Endothelial cell of umbilical vein (primary cell): ENCODE measurements at regions not wholly inside any gene's neighbourhood (a gene's known extent, or its start where the extent isn't known, plus 50 kb on each side); places are given as distances from the start of the nearest gene placed in this dataset.

ENCODE experiments used
- BruUV-seq: library from RNA; stranded (reverse); fragments of 400-500 nt; replicated peaks from 2 replicates; lab custom pipeline; 2021; lab: Mats Ljungman, UMichigan
- CTCF ChIA-PET: fragments of 300-600, 350-600 bp; sonication (Branson Sonifier 250); formaldehyde crosslinking; loops from one replicate; lab custom pipeline; 2021; ENCODE audit warnings: antibody characterized with exemption, inconsistent platforms; lab: Charles Lee
- POLR2A ChIA-PET: fragments of 300-600, 350-600 bp; sonication (Branson Sonifier 250); formaldehyde crosslinking; loops from one replicate; lab custom pipeline; 2021; ENCODE audit warnings: antibody characterized with exemption, inconsistent platforms; lab: Charles Lee
- DNase-seq: peaks from one replicate; pipeline ENCODE4 v3.0.0-alpha.2; 2011; ENCODE audit warnings: low read depth, low spot score
- FAIRE-seq: peaks from 2 replicates; lab custom pipeline; 2011; peaks lifted over from hg19 to GRCh38; lab: Jason Lieb, UNC
- H2AFZ ChIP-seq: 2 replicates; pipeline ENCODE4 v1.6.0; 2012; ENCODE audit warnings: low read depth, low read length, control low read depth, inconsistent platforms
- H3K27ac ChIP-seq: 2 replicates; pipeline ENCODE4 v1.5.1; 2011; ENCODE audit warnings: low read depth, mild to moderate bottlenecking, control low read depth, low read length, moderate library complexity; ENCODE audit not compliant: insufficient read depth
- H3K27me3 ChIP-seq, 2 experiments: 2 replicates each; pipeline versions ENCODE4 v1.6.0 to v1.6.1; 2011; ENCODE audit warnings: low read length in 2 of 2, mixed read lengths in 1 of 2; ENCODE audit not compliant: control insufficient read depth in 2 of 2, insufficient read depth in 2 of 2
- H3K36me3 ChIP-seq, 2 experiments: 2 replicates in 1 of 2; 3 replicates in 1 of 2; pipeline ENCODE4 v1.5.1; 2011; ENCODE audit warnings: low read length in 2 of 2, mild to moderate bottlenecking in 1 of 2, moderate library complexity in 1 of 2; ENCODE audit not compliant: control insufficient read depth in 2 of 2, insufficient read depth in 2 of 2; ENCODE audit errors: extremely low read depth in 1 of 2
- H3K4me1 ChIP-seq: 3 replicates; pipeline ENCODE4 v1.5.1; 2011; ENCODE audit warnings: mild to moderate bottlenecking, low read length; ENCODE audit not compliant: control insufficient read depth, insufficient read depth; ENCODE audit errors: extremely low read depth
- H3K4me2 ChIP-seq: 2 replicates; pipeline ENCODE4 v1.6.1; 2011; ENCODE audit warnings: low read length, control low read depth, mixed read lengths; ENCODE audit not compliant: insufficient read depth
- H3K4me3 ChIP-seq, 3 experiments: fragments of 200-600 bp in 1 of 3; sonication (generic), shearing (Covaris generic) in 1 of 3; replicated peaks in 1 of 3; 2 replicates each; pipeline ENCODE4 v1.5.1; 2011 to 2016; ENCODE audit warnings: control low read depth in 3 of 3, low read length in 3 of 3, mild to moderate bottlenecking in 2 of 3, inconsistent platforms in 1 of 3, low read depth in 1 of 3, moderate library complexity in 1 of 3; ENCODE audit not compliant: insufficient read depth in 1 of 3
- H3K79me2 ChIP-seq: 2 replicates; pipeline ENCODE4 v1.6.0; 2012; ENCODE audit warnings: low read length, inconsistent platforms; ENCODE audit not compliant: control insufficient read depth, insufficient read depth
- H3K9ac ChIP-seq: replicated peaks from 2 replicates; pipeline ENCODE3; 2011; ENCODE audit warnings: low read length, control low read depth; ENCODE audit not compliant: insufficient read depth; ENCODE audit errors: extremely low read depth
- H3K9me1 ChIP-seq: replicated peaks from 3 replicates; pipeline ENCODE4 v1.6.0; 2011; ENCODE audit warnings: mild to moderate bottlenecking, low read length; ENCODE audit not compliant: control insufficient read depth, insufficient read depth; ENCODE audit errors: extremely low read depth
- H3K9me3 ChIP-seq: replicated peaks from 2 replicates; pipeline ENCODE4 v1.5.1; 2012; ENCODE audit warnings: low read length, inconsistent platforms; ENCODE audit not compliant: control insufficient read depth, insufficient read depth
- H4K20me1 ChIP-seq: replicated peaks from 2 replicates; pipeline ENCODE3; 2011; ENCODE audit warnings: mild to moderate bottlenecking, low read length; ENCODE audit not compliant: control insufficient read depth, insufficient read depth; ENCODE audit errors: extremely low read depth
- EZH2 ChIP-seq: IDR thresholded peaks from 2 replicates; pipeline ENCODE4 v1.6.1; 2012; ENCODE audit warnings: borderline replicate concordance, low read depth, mild to moderate bottlenecking, moderate library complexity, low read length, inconsistent platforms; ENCODE audit not compliant: severe bottlenecking
- FOS ChIP-seq: IDR thresholded peaks from 2 replicates; pipeline ENCODE4 v1.6.1; 2011; ENCODE audit warnings: mild to moderate bottlenecking, low read length, moderate library complexity, borderline replicate concordance; ENCODE audit not compliant: insufficient read depth
- GATA2 ChIP-seq: IDR thresholded peaks from 2 replicates; pipeline ENCODE4 v1.7.0; 2011; ENCODE audit warnings: low read depth, mild to moderate bottlenecking, moderate library complexity, mixed read lengths, low read length; ENCODE audit not compliant: insufficient read length, insufficient read depth
- JUN ChIP-seq: IDR thresholded peaks from 2 replicates; pipeline ENCODE4 v1.6.1; 2011; ENCODE audit warnings: borderline replicate concordance, low read depth; ENCODE audit not compliant: insufficient read length, insufficient read depth
- MYC ChIP-seq: IDR thresholded peaks from one replicate; pipeline ENCODE4 v1.6.1; 2011; ENCODE audit warnings: mild to moderate bottlenecking, low read depth, low read length
- POLR2A ChIP-seq: IDR thresholded peaks from 2 replicates; pipeline ENCODE4 v1.6.1; 2012; ENCODE audit warnings: low read depth, mild to moderate bottlenecking, control low read depth, low read length
- POLR2AphosphoS5 ChIP-seq: IDR thresholded peaks from 2 replicates; pipeline ENCODE4 v1.6.1; 2012; ENCODE audit warnings: low read depth, mild to moderate bottlenecking, control low read depth, low read length, moderate library complexity; ENCODE audit not compliant: insufficient read depth
- dilution Hi-C: fragments of 300-500 bp; cut with MboI; formaldehyde crosslinking; loops from one replicate; pipeline ENCODE4 v1.15.0; 2019; ENCODE audit warnings: low sequenced_read_pairs; ENCODE audit not compliant: extremely low pct_ligation_motif_present
- intact Hi-C: fragments of 100-400 bp; cut with micrococcal nuclease; formaldehyde crosslinking; loops from one replicate; pipeline ENCODE4 v1.10.0; 2022
- TF ChIP-seq, protein P1 (sequence below), 2 donors: IDR thresholded peaks; 1 replicate in 1 of 2; 2 replicates in 1 of 2; pipeline ENCODE4 v1.5.1; 2011; ENCODE audit warnings: low read length in 2 of 2, mild to moderate bottlenecking in 2 of 2, moderate library complexity in 2 of 2, control low read depth in 1 of 2, inconsistent platforms in 1 of 2, low read depth in 1 of 2; ENCODE audit not compliant: insufficient read depth in 1 of 2; ENCODE audit errors: extremely low read depth in 1 of 2
- TF ChIP-seq, protein P2 (sequence below): IDR thresholded peaks from 2 replicates; pipeline ENCODE4 v1.6.1; 2011; ENCODE audit not compliant: insufficient read depth, insufficient read length

DNA sequence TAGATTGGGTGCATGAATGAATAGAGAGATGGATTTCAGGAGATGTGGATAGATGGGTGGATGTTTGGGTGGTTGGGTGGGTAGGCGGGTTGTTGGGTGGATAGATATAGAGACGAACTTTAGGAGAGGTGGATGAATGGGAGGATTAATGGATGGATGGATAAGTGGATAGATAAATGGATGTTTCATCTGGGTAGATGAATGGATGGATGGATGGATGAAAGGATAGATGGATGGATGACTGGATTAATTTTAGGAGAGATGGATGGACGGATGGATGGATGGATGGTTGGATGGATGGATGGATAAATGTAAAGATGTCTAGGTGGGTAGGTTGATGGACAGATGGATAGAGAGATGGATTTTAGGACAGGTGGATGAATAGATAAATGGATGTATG is 511.3 kb downstream of the MIAT start:
- Histone ChIP-seq H3K9me1 (no peaks in the 10 kb centered on the region), H3K4me2 (no peak overlapping the region), H3K9me3 (no peaks in the 10 kb centered on the region), H3K79me2 (no peaks in the 10 kb centered on the region), H3K27me3 (peaks cover 0 to 2% of the 10 kb centered on the region in 2 experiments), H3K4me1 (peaks cover 14% of the 10 kb centered on the region), H3K4me3 (no peak overlapping the region), H3K27ac (no peak overlapping the region), H2AFZ (no peak overlapping the region), H3K9ac (no peak overlapping the region), H3K36me3 (no peaks in the 10 kb centered on the region), H4K20me1 (no peaks in the 10 kb centered on the region)
- no peak for DNase-seq
- FAIRE-seq: no peak
- TF ChIP-seq, protein P1, sequence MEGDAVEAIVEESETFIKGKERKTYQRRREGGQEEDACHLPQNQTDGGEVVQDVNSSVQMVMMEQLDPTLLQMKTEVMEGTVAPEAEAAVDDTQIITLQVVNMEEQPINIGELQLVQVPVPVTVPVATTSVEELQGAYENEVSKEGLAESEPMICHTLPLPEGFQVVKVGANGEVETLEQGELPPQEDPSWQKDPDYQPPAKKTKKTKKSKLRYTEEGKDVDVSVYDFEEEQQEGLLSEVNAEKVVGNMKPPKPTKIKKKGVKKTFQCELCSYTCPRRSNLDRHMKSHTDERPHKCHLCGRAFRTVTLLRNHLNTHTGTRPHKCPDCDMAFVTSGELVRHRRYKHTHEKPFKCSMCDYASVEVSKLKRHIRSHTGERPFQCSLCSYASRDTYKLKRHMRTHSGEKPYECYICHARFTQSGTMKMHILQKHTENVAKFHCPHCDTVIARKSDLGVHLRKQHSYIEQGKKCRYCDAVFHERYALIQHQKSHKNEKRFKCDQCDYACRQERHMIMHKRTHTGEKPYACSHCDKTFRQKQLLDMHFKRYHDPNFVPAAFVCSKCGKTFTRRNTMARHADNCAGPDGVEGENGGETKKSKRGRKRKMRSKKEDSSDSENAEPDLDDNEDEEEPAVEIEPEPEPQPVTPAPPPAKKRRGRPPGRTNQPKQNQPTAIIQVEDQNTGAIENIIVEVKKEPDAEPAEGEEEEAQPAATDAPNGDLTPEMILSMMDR (IDR thresholded peaks at IDR 0.05; ENCODE audit: extremely low read depth in 1 of 2, insufficient read depth in 1 of 2, low read depth in 1 of 2, low read length in 2 of 2): no peak
- no peak for TF ChIP-seq EZH2
- TF ChIP-seq, protein P2, sequence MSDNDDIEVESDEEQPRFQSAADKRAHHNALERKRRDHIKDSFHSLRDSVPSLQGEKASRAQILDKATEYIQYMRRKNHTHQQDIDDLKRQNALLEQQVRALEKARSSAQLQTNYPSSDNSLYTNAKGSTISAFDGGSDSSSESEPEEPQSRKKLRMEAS: no peak
- no peak for TF ChIP-seq POLR2AphosphoS5
- no peak for TF ChIP-seq MYC
- intact Hi-C loops: no loop called here
- POLR2A ChIA-PET: no interaction called here
- dilution Hi-C loops: no loop called here
- BruUV-seq: no TSS peak
- CTCF ChIA-PET: no interaction called here

DNA sequence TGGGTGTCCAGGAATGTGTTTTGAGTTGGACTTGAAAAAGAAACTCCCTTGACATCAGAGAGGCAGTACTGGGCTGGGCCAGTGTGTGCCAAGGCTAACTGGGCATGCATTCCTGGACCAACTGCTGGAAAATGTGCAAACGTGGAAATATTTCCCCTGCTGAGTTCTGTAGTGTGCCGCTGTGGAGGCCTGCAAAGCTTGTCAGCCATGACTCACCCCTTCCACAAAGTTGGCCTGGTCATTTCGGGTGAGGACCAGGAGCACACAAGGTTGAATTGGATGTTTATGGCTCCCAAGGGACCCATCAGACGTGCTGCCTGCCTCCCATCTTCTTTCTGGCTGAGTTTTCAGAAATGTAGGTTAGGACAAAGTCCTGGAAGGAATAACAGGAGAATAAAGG is 513.1 kb downstream of the MIAT start:
- no peak for FAIRE-seq
- dilution Hi-C loops: no loop called here
- no peak overlapping the region for H3K4me3 ChIP-seq
- DNase-seq: peak; percentile 36
- H3K4me2 ChIP-seq: no peak overlapping the region
- POLR2A ChIA-PET: no interaction called here
- intact Hi-C loops: no loop called here
- no peak overlapping the region for H2AFZ ChIP-seq
- no peak overlapping the region for H3K9ac ChIP-seq
- H3K27me3 ChIP-seq: peaks cover 0 to 2% of the 10 kb centered on the region in 2 experiments
- TF ChIP-seq, protein P2: no peak
- TF ChIP-seq FOS (no peak), EZH2 (no peak), GATA2 (no peak), POLR2AphosphoS5 (no peak), MYC (no peak), POLR2A (no peak), JUN (peak; percentile 49)
- TF ChIP-seq, protein P1 (IDR thresholded peaks at IDR 0.05; ENCODE audit: extremely low read depth in 1 of 2, insufficient read depth in 1 of 2, low read depth in 1 of 2, low read length in 2 of 2): no peak
- no TSS peak for BruUV-seq
- H3K79me2 ChIP-seq: no peaks in the 10 kb centered on the region
- no peaks in the 10 kb centered on the region for H3K9me1 ChIP-seq
- no peaks in the 10 kb centered on the region for H4K20me1 ChIP-seq
- H3K27ac ChIP-seq: no peak overlapping the region
- peaks cover 18% of the 10 kb centered on the region for H3K4me1 ChIP-seq
- no peaks in the 10 kb centered on the region for H3K9me3 ChIP-seq
- no peaks in the 10 kb centered on the region for H3K36me3 ChIP-seq
- CTCF ChIA-PET: interaction anchor here (1.1 to 1.9 kb wide), 3 partner anchors 10 to 15 kb away, joined by 3 to 5 read pairs (median 3); no protein-coding TSS in a partner anchor
